ENCODE measurements at regions not wholly inside any gene's neighbourhood (a gene's known extent, or its start where the extent isn't known, plus 50 kb on each side); places are given as distances from the start of the nearest gene placed in this dataset.

- TF ChIP-seq CTCF (IDR thresholded peaks at IDR 0.05; ENCODE audit: poor library complexity) = no peak
- no peak for TF ChIP-seq EZH2 (IDR thresholded peaks at IDR 0.05; ENCODE audit: borderline replicate concordance)
- TF ChIP-seq EZH2phosphoT487 (IDR thresholded peaks at IDR 0.05; ENCODE audit: low read depth, severe bottlenecking, unreplicated experiment) = no peak
Observed at GRCh38 chr2:226357816-226358215, 441.8 kb downstream of the IRS1 start.

Data from hepatocyte (in vitro differentiated cells).